Breast epithelium (tissue), 4 donors: ENCODE measurements at regions not wholly inside any gene's neighbourhood (a gene's known extent, or its start where the extent isn't known, plus 50 kb on each side); places are given as distances from the start of the nearest gene placed in this dataset.

Experiments used
- DNase-seq, 2 donors: peaks; one replicate each; pipeline ENCODE4 v3.0.0-alpha.2; 2019; ENCODE audit warnings: low spot score in 2 of 2
- H3K27ac ChIP-seq, 2 donors: fragments of 200-600 bp; sonication (generic) in 1 of 2; one replicate each; pipeline ENCODE4 v1.5.1; 2016 to 2019; ENCODE audit warnings: mild to moderate bottlenecking in 1 of 2
- H3K27me3 ChIP-seq, 2 donors: fragments of 200-600 bp; sonication (generic) in 1 of 2; one replicate each; pipeline versions ENCODE4 v1.5.1 to v1.6.0; 2017 to 2019; ENCODE audit warnings: control low read depth in 1 of 2, mild to moderate bottlenecking in 1 of 2
- H3K36me3 ChIP-seq: fragments of 200-600 bp; one replicate; pipeline ENCODE4 v1.5.1; 2019
- H3K4me1 ChIP-seq, 2 donors: fragments of 200-600 bp; sonication (generic); one replicate each; pipeline ENCODE4 v1.5.1; 2016 to 2019; ENCODE audit warnings: control low read depth in 1 of 2
- H3K4me3 ChIP-seq, 3 donors: fragments of 200-600 bp; sonication (generic); 1 replicate in 2 of 3; 2 replicates in 1 of 3; pipeline ENCODE4 v1.5.1; 2016 to 2019; ENCODE audit warnings: mild to moderate bottlenecking in 3 of 3, moderate library complexity in 2 of 3
- H3K9me3 ChIP-seq, 2 donors: fragments of 200-600 bp; sonication (generic) in 1 of 2; one replicate each; pipeline ENCODE4 v1.5.1; 2016 to 2019; ENCODE audit warnings: control low read depth in 1 of 2
- POLR2A ChIP-seq: fragments of 450-650 bp; IDR thresholded peaks from one replicate; pipeline ENCODE4 v1.6.1; 2016; ENCODE audit warnings: antibody characterized with exemption, mild to moderate bottlenecking, moderate library complexity
- POLR2AphosphoS5 ChIP-seq, 3 donors: sonication (generic); formaldehyde crosslinking; IDR thresholded peaks; one replicate each; pipeline ENCODE4 v1.6.1; 2017; ENCODE audit warnings: antibody characterized with exemption in 3 of 3
- intact Hi-C: fragments of 100-400 bp; cut with DNase I; formaldehyde crosslinking; loops from one replicate; pipeline ENCODE4 v1.15.1; 2023; ENCODE audit warnings: low total_unique reads
- TF ChIP-seq, protein P1 (sequence below), 3 donors: fragments of 450-650 bp; IDR thresholded peaks; one replicate each; pipeline ENCODE4 v1.5.1; 2016 to 2017; ENCODE audit warnings: antibody characterized with exemption in 3 of 3, mild to moderate bottlenecking in 3 of 3, moderate library complexity in 3 of 3

DNA sequence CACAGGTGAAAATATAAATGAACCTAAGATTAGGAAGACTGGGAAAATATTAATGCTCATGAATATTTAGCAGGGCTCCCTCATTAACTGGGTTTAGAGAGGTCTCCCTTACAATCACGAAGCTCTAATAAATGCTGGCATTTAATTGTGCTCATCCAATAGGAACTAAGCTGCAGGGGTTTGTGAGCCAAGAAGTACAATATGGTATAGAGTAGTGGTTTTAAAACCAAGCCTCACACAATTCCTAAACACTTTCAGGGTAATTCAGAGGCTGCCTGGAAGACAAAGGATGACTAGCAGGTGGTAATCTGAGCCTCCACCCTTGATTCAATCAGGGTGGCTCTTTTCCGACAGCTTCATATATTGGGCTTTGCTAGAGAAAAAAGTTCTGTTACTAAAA, 103.3 kb downstream of the GPAM start:
- Histone ChIP-seq H3K27ac (no peak overlapping the region), H3K4me1 (no peaks in the 10 kb centered on the region), H3K36me3 (no peaks in the 10 kb centered on the region), H3K4me3 (no peak overlapping the region), H3K27me3 (no peaks in the 10 kb centered on the region), H3K9me3 (no peaks in the 10 kb centered on the region)
- no peak for DNase-seq
- intact Hi-C loops = no loop called here
- TF ChIP-seq POLR2AphosphoS5 (IDR thresholded peaks at IDR 0.05) (no peak), POLR2A (no peak)
- TF ChIP-seq, protein P1, sequence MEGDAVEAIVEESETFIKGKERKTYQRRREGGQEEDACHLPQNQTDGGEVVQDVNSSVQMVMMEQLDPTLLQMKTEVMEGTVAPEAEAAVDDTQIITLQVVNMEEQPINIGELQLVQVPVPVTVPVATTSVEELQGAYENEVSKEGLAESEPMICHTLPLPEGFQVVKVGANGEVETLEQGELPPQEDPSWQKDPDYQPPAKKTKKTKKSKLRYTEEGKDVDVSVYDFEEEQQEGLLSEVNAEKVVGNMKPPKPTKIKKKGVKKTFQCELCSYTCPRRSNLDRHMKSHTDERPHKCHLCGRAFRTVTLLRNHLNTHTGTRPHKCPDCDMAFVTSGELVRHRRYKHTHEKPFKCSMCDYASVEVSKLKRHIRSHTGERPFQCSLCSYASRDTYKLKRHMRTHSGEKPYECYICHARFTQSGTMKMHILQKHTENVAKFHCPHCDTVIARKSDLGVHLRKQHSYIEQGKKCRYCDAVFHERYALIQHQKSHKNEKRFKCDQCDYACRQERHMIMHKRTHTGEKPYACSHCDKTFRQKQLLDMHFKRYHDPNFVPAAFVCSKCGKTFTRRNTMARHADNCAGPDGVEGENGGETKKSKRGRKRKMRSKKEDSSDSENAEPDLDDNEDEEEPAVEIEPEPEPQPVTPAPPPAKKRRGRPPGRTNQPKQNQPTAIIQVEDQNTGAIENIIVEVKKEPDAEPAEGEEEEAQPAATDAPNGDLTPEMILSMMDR (IDR thresholded peaks at IDR 0.05) = no peak

DNA sequence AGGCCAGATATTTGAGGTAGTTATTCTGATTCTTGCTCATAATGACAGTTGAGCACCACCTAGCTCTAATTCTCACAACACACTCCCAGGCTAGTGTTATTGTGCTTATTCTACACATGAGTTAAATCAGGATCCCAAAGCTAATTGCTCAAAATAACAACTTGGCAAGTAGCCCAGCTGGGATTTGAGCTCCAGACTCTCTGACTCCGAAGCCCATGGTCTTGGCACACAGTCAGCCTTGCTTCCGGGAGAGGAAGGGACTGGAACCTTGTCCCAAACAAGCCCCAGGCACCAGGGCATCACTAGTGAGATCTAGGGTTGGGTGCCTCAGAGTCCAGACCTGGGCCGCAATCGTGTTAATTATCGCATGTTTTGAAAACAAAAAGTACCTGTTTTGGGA, 101.4 kb downstream of the GPAM start:
- DNase-seq = no peak
- intact Hi-C loops = no loop called here
- TF ChIP-seq POLR2AphosphoS5 (IDR thresholded peaks at IDR 0.05) (no peak), POLR2A (no peak)
- TF ChIP-seq, protein P1 (IDR thresholded peaks at IDR 0.05) = no peak
- no peaks in the 10 kb centered on the region for H3K4me1 ChIP-seq
- no peaks in the 10 kb centered on the region for H3K36me3 ChIP-seq
- no peaks in the 10 kb centered on the region for H3K27me3 ChIP-seq
- H3K9me3 ChIP-seq = no peaks in the 10 kb centered on the region
- H3K27ac ChIP-seq = no peak overlapping the region
- no peak overlapping the region for H3K4me3 ChIP-seq

DNA sequence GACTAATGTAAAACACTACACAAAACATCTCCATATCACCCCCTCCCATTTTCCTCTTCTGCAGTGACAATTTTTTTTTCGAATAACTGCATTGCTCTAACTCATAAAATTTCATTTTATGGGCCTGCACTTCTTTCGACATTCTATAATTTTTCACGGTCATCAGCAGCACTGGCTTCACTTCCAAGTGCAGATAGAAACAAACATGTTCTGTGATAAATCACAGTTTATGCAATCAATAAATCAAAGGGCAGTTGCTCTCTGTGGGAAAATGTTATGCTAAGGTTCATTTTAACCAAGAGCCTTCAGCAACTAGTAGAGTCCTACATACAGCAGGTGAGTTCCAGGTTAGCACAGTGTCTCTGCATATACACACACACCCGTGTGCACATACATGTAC, 100.1 kb downstream of the GPAM start:
- intact Hi-C loops = no loop called here
- no peaks in the 10 kb centered on the region for H3K4me1 ChIP-seq
- H3K27me3 ChIP-seq = no peaks in the 10 kb centered on the region
- no peak for TF ChIP-seq POLR2AphosphoS5 (IDR thresholded peaks at IDR 0.05)
- TF ChIP-seq, protein P1 (IDR thresholded peaks at IDR 0.05) = no peak
- no peak for TF ChIP-seq POLR2A
- no peak overlapping the region for H3K4me3 ChIP-seq
- H3K9me3 ChIP-seq = no peaks in the 10 kb centered on the region
- no peaks in the 10 kb centered on the region for H3K36me3 ChIP-seq
- DNase-seq = no peak
- no peak overlapping the region for H3K27ac ChIP-seq

DNA sequence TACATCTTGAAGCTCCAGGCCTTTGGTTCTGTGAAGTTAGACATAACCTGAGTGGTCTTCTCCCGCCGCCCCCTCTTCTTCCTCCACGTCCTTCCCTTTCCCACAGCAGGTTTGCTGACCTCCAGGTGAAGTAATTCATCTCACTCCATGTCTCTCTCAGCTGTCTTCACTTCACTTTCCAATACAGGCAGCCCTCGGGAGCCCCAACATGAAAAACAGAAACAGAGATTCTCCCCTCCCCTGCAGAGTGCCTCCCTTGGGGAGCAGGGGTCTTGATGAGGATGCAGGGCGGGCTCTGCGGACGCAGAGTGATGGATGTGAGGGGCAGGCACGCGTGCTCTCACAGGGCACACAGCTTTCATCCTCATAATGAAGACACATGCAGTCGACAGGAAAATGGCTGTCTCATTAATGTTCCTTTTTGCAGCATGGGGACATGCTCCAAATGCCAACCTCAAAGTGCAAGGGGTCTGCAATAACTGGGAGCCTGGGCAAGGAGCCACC, 95.6 kb downstream of the GPAM start:
- H3K27ac ChIP-seq = no peak overlapping the region
- no peaks in the 10 kb centered on the region for H3K4me1 ChIP-seq
- no peak overlapping the region for H3K4me3 ChIP-seq
- no peak for DNase-seq
- TF ChIP-seq, protein P1 (IDR thresholded peaks at IDR 0.05) = no peak
- no peak for TF ChIP-seq POLR2AphosphoS5 (IDR thresholded peaks at IDR 0.05)
- TF ChIP-seq POLR2A = no peak
- no peaks in the 10 kb centered on the region for H3K9me3 ChIP-seq
- intact Hi-C loops = no loop called here
- no peaks in the 10 kb centered on the region for H3K27me3 ChIP-seq
- no peaks in the 10 kb centered on the region for H3K36me3 ChIP-seq

DNA sequence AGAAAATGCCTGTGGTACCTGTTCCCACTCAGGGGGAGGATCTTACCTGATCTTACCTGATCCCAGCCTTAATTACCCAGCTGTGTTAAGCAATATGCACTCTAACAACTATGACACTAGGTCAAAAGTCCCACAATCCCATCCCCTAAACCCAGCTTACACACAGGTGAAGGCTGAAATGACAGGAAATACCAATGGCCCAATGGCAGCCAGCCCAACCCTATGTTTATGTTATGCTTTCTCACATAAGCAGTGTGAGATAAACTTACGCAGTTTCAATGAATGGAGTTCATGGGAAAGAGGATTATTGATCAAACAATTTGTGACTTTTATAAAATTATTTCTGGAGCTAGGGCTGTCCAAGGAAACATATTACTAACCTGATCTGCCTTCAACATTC, 91.9 kb downstream of the GPAM start:
- intact Hi-C loops = no loop called here
- no peak for DNase-seq

More for the DNA sequence above, 91.9 kb downstream of the GPAM start:
- H3K27me3 ChIP-seq = no peaks in the 10 kb centered on the region
- no peaks in the 10 kb centered on the region for H3K36me3 ChIP-seq
- H3K4me1 ChIP-seq = no peaks in the 10 kb centered on the region
- H3K27ac ChIP-seq = no peak overlapping the region
- no peak overlapping the region for H3K4me3 ChIP-seq
- no peaks in the 10 kb centered on the region for H3K9me3 ChIP-seq
- TF ChIP-seq POLR2A = no peak
- TF ChIP-seq POLR2AphosphoS5 (IDR thresholded peaks at IDR 0.05) = no peak
- TF ChIP-seq, protein P1 (IDR thresholded peaks at IDR 0.05) = no peak
